GM18907 (cell line): ENCODE measurements at regions not wholly inside any gene's neighbourhood (a gene's known extent, or its start where the extent isn't known, plus 50 kb on each side); places are given as distances from the start of the nearest gene placed in this dataset.
A peak's percentile ranks its signal among the peaks of the same experiment; 100 is the strongest.

Experiments
- ATAC-seq: cut with Tn5 transposase; IDR thresholded peaks from one replicate; pipeline ENCODE4 v1.9.1; 2021; ENCODE audit warnings: mild to moderate bottlenecking, moderate library complexity; ENCODE audit not compliant: unreplicated experiment

DNA sequence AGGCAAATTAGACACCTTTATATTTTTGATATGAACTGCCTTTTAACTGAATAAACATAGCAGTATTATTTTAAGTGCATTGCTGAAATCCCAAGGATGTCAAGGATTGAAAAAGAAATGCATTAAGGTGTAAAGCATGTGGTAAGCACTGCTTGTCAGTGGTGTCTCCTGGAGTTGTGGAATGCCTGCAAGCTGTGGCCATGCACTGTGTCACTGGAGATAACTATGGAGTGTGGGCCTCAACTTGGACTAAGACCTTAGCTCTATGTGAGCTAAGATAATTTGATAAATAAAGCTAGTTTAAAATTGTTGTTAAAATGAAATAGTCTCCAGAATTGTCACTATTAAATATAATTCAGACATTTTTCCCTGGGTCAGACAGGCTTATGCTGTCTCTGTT, 156.6 kb upstream of the OPRM1 start:
- no peak for ATAC-seq

DNA sequence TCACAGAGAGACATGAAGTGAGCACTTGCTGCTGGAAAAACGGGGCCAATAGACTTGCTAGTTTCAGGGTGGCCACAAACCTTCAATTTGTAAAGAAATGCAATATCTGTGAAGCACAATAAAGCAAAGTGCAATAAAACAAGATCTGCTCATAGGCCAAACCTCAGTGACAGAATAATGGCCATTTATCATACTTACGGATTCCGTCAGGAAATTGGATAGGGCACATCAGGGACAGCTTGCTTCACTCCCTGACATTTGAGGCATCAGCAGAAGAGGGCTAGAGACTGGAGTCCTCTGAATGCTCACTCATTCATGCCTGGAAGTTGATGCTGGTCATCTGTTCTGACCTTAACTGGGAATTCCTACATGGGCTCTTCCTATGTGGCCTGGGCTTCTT, 165.5 kb upstream of the OPRM1 start:
- ATAC-seq = no peak

DNA sequence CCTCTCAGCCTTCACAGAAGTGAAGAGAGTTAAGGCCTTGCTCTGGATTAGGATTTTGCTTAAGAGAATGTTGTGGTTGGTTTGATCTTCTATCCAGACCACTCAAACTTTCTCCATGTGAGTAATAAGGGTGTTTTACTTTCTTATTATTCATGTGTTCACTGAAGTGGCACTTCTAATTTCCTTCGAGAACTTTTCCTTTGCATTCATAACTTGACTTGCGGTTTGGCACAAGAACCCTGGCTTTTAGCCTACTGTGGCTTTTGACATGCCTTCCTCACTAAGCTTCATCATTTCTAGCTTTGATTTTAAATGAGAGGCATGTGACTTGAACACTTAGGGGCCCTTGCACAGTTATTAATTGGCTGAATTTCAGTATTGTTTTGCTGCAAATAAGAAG, 166.1 kb upstream of the OPRM1 start:
- no peak for ATAC-seq

DNA sequence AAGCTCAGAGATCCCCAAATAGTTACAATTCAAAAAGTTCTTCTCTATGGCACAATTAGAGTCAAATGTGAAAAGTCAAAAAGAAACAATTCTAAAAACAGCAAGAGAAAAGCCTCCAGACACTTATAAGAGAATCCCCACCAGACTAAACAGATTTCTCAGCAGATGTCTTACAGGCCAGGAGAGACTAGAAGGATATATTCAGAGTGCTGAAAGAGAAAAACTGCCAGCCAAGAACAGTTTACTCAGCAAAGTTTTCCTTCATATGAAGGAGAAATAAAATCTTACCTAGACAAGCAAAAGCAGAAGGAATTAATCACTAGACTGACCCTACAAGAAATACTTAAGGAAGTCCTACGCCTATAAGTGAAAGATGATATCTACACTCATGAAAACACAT, 176.1 kb upstream of the OPRM1 start:
- ATAC-seq = no peak

DNA sequence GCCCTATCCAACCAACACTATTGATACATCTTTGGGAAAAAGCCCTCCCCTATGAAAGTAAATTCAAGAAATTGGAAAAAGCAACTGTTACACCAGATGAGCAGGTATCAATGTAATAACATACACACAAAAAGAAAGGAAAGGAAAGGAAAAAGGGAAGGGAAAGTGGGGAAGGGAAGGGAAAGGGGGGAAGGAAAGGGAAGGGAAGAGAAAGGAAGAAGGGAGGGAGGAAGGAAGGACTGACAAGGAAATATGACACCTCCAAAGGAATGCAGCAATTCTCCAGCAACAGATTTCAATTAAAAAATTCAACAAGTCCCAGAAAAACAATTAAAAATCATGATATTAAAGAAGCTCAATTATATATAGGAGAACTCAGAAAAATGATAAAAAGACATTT, 176.9 kb upstream of the OPRM1 start:
- ATAC-seq = no peak

DNA sequence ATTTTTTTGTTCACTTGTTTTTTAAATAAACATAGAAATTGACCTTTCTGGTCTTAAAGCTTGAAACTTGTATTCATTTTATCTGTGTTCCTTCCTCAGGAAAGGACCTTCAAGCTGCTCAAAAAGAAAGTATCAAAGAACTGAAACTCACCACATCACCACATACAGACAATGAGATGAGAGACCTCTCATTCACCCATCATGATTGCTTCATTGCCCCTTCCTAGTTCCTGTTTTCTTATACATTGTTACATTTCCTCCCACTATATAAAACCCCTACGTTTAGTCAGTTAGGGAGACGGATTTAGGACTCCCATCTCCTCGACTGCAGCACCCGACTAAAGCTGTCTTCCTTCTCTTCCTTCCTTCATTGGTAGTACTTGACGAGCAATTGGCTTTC, 180.5 kb upstream of the OPRM1 start:
- peak; percentile 82 for ATAC-seq

DNA sequence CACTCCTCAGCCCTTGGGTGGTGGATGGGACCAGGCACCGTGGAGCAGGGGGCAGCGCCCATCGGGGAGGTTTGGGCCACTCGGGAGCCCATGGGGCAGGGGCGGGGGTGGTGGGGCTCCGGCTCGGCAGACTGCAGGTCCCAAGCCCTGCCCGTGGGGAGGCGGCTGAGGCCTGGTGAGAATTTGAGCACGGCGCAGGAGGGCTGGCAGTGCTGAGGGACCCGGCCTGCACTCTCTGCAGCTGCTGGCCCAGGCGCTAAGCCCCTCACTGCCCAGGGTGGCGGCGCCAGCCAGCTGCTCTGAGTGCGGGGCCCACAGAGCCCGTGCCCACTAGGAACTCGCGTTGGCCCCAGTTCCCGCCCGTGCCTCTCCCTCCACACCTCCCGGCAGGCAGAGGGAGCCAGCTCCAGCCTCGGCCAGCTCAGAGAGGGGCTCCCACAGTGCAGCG, 182.1 kb upstream of the OPRM1 start:
- ATAC-seq = no peak

DNA sequence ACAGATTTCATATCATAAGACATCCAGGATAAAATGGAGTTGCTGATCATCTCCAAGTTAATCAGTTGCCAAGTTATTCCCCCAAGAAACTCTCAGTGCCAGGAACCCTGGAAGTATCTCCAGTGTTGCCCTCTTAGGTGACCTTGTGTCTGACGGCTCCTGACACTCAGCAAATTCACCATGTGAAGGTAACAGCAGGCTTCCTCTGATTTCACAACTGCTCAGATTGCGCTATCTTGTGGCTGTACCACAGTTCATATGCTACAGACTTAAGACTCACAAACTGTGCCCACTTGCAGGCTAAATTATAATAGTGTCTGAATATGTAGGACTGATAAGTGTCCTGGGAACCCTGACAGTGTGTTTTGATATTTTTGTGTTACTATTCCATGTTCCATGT, 186.6 kb upstream of the OPRM1 start:
- no peak for ATAC-seq

DNA sequence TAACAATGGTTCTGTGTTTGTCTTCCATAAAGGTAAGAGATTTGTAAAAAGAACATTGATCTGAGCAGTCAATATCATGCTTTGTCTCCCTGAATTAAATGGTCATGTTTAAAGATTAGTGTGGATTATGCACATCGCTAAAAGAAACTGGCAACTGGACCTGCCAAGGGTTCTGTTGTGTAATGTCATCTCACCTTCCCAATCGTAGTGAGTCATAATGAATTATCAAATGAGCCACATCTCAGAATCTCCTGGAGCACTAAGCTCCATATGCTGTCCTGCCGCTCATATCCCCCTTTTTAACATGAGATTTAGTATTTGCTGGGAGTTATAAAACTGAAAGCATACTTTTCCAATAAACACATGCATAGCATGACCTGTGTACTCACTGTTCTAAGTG, 187.0 kb upstream of the OPRM1 start:
- no peak for ATAC-seq

DNA sequence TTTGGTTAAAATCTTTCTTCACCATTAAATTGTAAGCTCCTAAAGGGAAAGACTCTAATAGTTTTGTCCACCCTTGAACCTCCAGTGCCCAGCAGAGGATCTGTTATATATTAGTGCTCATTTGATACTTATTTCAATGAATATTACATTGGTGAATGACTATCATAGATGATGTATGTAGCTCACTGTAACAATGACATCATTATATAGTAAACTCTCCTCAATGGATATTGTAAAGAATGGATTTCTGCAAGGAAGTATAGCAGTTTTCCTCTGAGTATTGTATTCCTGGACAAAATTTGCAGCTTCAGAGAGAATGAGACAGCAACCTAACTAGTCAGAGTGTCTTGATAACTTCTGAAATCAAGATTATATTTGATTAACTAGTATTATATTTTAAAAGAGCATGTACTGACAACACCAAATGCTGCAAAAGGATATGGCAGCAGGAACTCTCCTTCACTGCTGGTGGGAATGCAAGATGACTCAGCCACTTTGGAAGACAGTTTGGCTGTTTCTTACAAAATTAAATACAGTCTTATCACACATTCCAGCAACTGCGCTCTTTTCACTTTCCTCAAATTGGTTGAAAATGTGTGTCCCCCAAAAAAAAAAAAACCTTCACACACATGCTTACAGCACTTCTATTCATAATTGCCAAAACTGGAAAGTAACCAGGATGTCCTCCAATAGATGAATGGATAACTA, 189.8 kb upstream of the OPRM1 start:
- ATAC-seq = no peak

DNA sequence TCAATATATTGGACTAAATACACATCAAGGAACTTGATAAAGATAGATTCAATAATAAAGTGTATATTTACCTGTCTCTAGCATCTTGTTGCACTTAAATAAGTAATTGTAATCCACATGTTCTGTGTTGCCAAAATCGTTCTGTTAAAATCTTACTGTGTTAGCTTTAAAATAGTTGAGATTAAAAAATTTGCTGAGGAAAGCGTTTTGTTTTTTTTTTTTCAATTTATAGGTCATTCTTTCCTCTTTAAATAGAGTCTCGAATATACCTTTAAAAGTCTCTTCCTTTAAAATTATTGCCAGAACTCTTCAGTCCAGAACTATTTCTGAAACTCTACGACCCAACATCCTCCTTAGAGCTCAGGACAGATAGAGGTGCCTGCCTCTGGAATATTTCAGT, 195.6 kb upstream of the OPRM1 start:
- ATAC-seq = no peak

DNA sequence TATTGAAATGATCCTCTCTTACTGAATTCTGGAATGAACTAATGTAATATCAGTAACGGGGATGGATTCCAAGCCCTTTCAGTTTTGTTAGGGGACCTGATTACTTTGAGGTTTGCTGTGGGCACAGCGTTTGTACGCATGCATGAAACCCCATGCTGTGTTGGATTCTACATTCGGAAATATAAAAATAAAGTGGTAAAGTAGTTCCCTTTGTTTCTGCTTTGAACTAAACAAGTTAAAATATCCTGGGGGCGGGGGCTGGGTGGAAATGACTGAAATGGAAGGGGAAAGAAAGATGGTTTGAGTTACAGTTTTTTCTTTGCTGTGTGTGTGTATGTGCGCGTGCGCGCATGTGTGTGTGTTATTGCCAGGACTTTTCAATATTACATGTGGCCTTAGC, 196.5 kb upstream of the OPRM1 start:
- no peak for ATAC-seq

DNA sequence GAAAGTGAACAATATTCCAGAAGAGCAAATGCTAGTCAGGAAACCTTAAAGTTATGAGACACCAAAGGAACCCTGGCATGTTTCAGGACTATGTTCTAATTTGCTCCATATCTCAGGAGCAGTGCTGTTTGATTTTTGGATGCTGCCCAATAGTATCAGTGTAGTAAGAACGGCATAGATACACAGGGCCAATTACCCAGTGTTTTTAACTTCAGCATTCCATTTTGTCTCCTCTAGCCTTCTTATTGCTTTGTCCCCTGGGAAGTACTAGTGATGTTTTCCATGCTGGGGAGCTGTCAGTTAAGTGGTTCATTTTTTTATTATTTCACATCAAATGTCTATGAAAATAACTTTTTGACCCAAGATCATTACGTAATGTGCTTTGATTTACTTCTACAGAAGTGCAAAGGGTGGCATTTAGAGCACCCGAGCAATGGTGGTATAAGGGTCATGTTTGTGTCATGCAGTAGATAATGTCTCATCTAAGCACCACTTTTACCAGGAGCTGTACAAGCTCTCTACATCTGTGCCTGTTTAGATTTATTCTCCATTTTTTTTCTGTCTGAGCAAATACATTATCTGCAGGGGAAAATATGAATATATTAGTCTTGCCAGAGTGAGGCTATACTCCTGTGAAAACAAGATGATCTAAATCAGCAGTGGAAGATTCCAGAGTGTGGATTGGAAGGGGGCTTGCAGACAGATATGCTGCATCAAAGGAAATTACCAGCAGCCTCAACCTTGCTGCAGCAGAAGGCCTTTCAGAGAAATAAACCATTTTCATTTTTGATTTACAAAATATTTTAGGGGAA, 198.8 kb upstream of the OPRM1 start:
- ATAC-seq = no peak

DNA sequence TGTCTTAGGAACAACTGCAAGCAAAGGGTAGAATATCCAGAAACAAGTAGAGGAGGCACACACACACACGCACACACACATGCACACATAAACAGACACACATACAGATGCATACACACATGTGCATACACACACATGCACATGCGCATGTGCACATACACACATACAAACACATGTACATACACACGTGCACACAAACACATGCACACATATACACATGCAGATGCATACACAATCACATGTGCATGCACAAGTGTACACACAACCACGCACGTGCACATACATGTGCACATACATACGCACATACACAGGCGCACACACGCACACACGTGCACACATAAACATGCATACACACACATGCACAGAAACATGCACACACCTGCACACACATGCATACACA, 206.5 kb upstream of the OPRM1 start:
- ATAC-seq = no peak

DNA sequence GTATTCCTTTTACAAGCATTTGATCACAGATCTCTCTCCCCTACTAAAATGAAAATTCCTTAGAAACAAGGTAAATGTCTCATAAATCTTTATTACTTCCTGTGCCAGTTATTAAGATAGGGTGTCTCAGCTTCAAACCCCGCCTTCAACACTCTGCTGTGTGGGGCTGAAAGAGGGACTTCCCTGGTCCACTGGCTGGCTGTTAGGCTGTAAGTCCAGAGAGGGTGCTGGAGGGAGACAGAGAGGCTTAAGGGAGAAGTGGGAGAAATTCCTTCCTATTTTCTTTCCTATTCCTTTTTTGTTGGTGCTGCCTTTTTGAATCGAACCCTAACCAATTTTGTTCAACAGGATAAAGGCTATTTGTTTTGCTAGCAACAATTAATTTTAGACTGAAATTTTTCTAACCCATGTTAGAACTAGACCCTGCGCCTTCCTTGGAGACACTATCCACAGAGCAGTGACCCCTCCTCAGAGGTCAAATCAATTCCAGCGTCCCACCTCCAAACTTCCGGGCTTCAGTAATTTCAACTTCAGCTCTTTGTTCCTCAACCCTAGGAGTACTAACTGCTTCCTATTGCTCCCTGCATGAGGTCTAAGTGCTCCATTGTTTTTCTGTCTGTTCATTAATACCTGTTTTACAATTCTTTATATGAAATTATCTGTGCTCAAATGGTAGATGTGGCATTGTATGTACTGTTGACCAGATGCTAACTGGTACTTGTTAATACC, 207.5 kb upstream of the OPRM1 start:
- no peak for ATAC-seq

DNA sequence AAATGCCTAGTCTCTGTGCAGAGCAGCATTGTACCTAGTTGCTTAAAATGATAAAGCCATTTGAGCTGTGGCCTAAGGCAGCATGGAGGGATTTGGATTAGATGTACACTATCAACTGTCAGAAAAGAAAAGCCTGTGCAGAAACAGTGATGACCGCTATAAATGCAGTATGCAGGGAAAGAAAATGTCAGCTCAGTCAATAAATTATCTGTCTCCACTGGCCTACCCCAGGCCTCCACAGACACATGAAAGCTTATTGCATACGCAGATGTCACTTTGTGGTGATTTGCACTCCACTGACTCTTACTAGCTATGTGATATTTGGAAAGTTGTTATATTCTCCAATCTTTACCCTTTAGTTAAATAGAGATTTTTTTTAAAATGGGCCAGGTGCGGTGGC, 221.9 kb upstream of the OPRM1 start:
- no peak for ATAC-seq

DNA sequence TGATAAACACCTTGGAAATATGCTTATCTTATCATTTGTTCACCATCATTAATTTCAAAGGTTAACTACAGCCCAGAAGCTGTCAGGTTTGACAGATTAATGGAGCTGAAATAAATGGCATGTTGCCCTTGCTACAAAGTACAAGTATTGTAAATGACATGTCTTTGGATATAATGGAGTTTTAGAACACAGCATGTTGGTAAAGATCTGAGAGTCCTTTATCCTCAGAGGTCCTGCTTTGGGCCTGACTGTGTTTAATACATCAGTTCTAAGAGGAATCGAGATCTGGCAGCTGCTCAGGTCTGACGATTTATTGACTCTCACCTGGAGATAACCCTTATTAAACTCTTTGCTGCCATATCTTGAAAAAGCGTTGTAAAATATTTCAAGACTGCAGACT, 222.7 kb upstream of the OPRM1 start:
- no peak for ATAC-seq

DNA sequence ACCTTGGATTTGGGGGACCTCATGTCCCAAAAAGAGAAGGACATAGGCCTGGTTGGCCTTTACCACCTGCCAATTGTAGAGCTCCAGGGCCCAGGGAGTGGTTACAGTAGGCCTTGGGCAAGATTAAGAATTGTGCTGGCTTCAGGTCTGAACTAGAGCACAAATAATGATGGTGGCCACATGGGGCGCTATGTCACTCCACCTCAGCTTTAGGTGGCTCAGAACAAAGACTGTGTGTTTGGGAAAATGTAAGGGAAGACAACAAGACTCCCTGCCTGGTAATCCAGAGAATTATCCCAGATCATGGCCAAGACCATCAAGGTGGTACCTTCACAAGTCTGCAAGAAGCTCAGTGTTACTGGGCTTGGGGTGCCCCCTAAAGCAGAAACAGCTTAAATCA, 224.9 kb upstream of the OPRM1 start:
- no peak for ATAC-seq

DNA sequence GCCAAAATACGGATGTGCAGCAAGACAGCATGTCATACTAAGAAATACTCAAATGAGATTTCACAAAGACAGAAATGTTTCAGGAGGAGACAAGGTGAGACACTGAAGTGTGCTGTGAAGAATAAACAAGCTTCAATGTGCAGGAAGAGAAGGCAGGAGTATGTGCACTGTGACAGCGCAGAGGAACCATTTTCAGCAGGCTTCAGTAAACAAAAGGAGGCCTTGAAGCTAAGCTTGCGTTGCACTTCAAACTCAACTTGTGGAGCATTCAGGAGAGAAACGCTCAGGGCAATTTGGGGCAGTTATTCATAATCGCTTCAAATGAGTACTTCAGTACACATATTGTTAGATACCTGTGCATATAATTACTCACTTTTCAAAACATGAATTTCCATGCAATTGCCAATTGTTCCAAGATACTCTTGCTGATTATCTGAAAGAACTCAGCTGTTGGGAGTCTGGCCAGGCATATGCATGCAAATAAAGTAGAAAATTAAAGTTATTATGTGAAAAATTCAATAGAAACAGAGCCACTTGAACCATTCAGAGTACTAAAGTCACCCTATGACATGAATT, 234.2 kb upstream of the OPRM1 start:
- no peak for ATAC-seq

DNA sequence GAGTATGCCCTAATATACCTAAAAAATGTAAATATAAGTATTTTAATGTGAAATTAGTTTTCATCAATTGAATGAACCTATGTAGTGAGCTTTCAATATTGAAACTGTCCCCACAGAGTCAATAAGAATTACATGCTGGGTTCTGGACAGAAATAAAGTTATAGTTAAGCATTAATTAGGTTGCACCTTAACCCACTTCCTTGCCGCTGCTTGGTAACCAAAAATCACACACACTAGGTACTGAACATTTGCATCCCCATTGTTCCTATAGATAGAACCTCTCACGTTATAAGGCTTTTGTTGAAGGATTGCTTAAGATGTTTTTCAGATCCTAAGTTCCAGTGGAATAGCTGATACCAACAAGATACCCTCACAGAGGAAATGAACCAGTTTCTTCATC, 237.1 kb upstream of the OPRM1 start:
- ATAC-seq = no peak

DNA sequence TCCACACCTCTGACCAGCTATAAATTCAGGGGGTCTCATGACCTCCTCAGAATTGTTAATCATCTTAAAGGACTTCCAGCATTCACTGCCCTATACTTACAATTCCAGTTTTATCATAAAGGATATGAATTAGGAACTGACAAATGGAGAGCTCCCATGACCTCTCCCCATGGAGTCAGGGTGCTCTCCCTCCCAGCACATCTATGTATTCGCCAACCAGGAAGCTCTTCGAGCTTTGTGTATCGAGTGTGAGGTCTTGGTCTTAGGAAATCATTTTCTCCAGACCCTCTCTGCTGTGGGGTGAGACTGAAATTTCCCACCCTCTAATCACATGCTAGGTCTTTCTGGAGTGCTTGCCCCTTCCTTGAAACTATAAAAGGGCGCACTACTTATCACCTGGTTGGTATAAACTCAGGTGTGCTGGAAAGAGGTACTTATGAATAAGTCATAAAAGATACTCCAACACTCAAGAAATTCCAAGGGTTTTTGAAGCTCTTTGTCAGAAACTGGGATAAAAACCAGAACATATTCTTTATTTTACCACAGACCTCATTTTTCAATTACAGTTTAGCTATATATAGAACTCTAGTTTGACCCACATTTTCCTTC, 238.4 kb upstream of the OPRM1 start:
- no peak for ATAC-seq
